PC-9 (cell line): ENCODE measurements at regions not wholly inside any gene's neighbourhood (a gene's known extent, or its start where the extent isn't known, plus 50 kb on each side); places are given as distances from the start of the nearest gene placed in this dataset.

Source experiments
- BruUV-seq: library from RNA; stranded (reverse); fragments of 400-500 nt; replicated peaks from 2 replicates; lab custom pipeline; 2021; lab: Mats Ljungman, UMichigan
- CTCF ChIA-PET: fragments of 300-600 bp; sonication (Branson Sonifier 250); formaldehyde crosslinking; loops from one replicate; lab custom pipeline; 2022; ENCODE audit warnings: antibody characterized with exemption; lab: Charles Lee
- POLR2A ChIA-PET: fragments of 300-600 bp; sonication (Branson Sonifier 250); formaldehyde crosslinking; loops from one replicate; lab custom pipeline; 2022; ENCODE audit warnings: antibody characterized with exemption; ENCODE audit not compliant: unreplicated experiment; lab: Charles Lee
- DNase-seq, 2 experiments: peaks; one replicate each; pipeline versions ENCODE4 v3.0.0 to v3.0.0-alpha.2; 2015 to 2022; ENCODE audit warnings: mixed read lengths in 1 of 2
- H2AFZ ChIP-seq: fragments of 200-600 bp; sonication (generic); 2 replicates; pipeline ENCODE4 v1.8.1; 2017; ENCODE audit warnings: antibody characterized with exemption
- H3F3A ChIP-seq: fragments of 200-600 bp; sonication (generic); 2 replicates; pipeline ENCODE4 v1.8.1; 2017; ENCODE audit warnings: antibody characterized with exemption, mild to moderate bottlenecking, low read depth; ENCODE audit not compliant: insufficient read depth
- H3K27ac ChIP-seq: fragments of 200-600 bp; sonication (generic); 2 replicates; pipeline ENCODE4 v1.6.1; 2016; ENCODE audit warnings: mixed run types
- H3K27me3 ChIP-seq: fragments of 200-600 bp; sonication (generic); 2 replicates; pipeline ENCODE4 v1.6.1; 2016; ENCODE audit warnings: low read depth, mixed run types; ENCODE audit not compliant: insufficient read depth
- H3K36me3 ChIP-seq: fragments of 200-600 bp; sonication (generic); 2 replicates; pipeline ENCODE4 v1.6.1; 2016; ENCODE audit warnings: low read depth, mixed run types
- H3K4me1 ChIP-seq: fragments of 200-600 bp; sonication (generic); replicated peaks from 2 replicates; pipeline ENCODE4 v1.6.1; 2016; ENCODE audit warnings: mixed run types; ENCODE audit not compliant: insufficient read depth
- H3K4me2 ChIP-seq: fragments of 200-600 bp; sonication (generic); 2 replicates; pipeline ENCODE4 v1.6.1; 2017; ENCODE audit warnings: mixed run types
- H3K4me3 ChIP-seq: fragments of 200-600 bp; sonication (generic); 2 replicates; pipeline ENCODE4 v1.6.1; 2016; ENCODE audit warnings: mixed run types
- H3K79me2 ChIP-seq: fragments of 200-600 bp; sonication (generic); 2 replicates; pipeline ENCODE4 v1.6.1; 2017; ENCODE audit warnings: low read depth, mixed run types
- H3K9me2 ChIP-seq: fragments of 200-600 bp; sonication (generic); 2 replicates; pipeline ENCODE4 v1.8.1; 2017; ENCODE audit warnings: mild to moderate bottlenecking; ENCODE audit not compliant: insufficient read depth
- H3K9me3 ChIP-seq: fragments of 200-600 bp; sonication (generic); 2 replicates; pipeline ENCODE4 v1.8.1; 2016; ENCODE audit warnings: low read depth; ENCODE audit not compliant: insufficient read depth
- H4K20me1 ChIP-seq: fragments of 200-600 bp; sonication (generic); 2 replicates; pipeline ENCODE4 v1.8.1; 2017; ENCODE audit not compliant: insufficient read depth
- CTCF ChIP-seq: fragments of 200-600 bp; sonication (generic); conservative IDR thresholded peaks from 2 replicates; pipeline ENCODE4 v1.6.1; 2017; ENCODE audit warnings: mixed run types, antibody characterized with exemption, mild to moderate bottlenecking, moderate library complexity
- EZH2 ChIP-seq: fragments of 200-600 bp; sonication (generic); IDR thresholded peaks from 2 replicates; pipeline ENCODE4 v1.8.0; 2017; ENCODE audit warnings: antibody characterized with exemption, low read depth
- intact Hi-C: fragments of 100-400 bp; cut with micrococcal nuclease; formaldehyde crosslinking; loops from one replicate; pipeline ENCODE4 v1.10.0; 2022; ENCODE audit not compliant: unreplicated experiment

GRCh38 chr10:128963211-128964099 lies 503.6 kb upstream of the MGMT start:
- H3K9me2 ChIP-seq, result no peaks in the 10 kb centered on the region
- intact Hi-C loops, result no loop called here
- no peaks in the 10 kb centered on the region for H3K36me3 ChIP-seq
- H3K27me3 ChIP-seq, result peaks cover 39% of the 10 kb centered on the region
- no TSS peak for BruUV-seq
- H2AFZ ChIP-seq, result no peak overlapping the region
- H3K4me1 ChIP-seq, result no peaks in the 10 kb centered on the region
- H3F3A ChIP-seq, result no peaks in the 10 kb centered on the region
- CTCF ChIA-PET, result no interaction called here
- DNase-seq, result no peak
- POLR2A ChIA-PET, result no interaction called here
- no peaks in the 10 kb centered on the region for H3K79me2 ChIP-seq
- no peak overlapping the region for H3K4me2 ChIP-seq
- H3K9me3 ChIP-seq, result no peaks in the 10 kb centered on the region
- no peak overlapping the region for H3K4me3 ChIP-seq
- TF ChIP-seq CTCF (no peak), EZH2 (no peak)
- H4K20me1 ChIP-seq, result no peaks in the 10 kb centered on the region
- no peak overlapping the region for H3K27ac ChIP-seq

GRCh38 chr10:128964100-128964403 lies 503.0 kb upstream of the MGMT start:
- Histone ChIP-seq H3K4me1 (no peaks in the 10 kb centered on the region), H4K20me1 (no peaks in the 10 kb centered on the region), H3K4me3 (no peak overlapping the region), H3K27me3 (peaks cover 41% of the 10 kb centered on the region), H3F3A (no peaks in the 10 kb centered on the region), H3K4me2 (no peak overlapping the region), H3K9me3 (no peaks in the 10 kb centered on the region), H2AFZ (no peak overlapping the region), H3K9me2 (no peaks in the 10 kb centered on the region), H3K79me2 (no peaks in the 10 kb centered on the region), H3K27ac (no peak overlapping the region), H3K36me3 (no peaks in the 10 kb centered on the region)
- POLR2A ChIA-PET, result no interaction called here
- TF ChIP-seq EZH2 (no peak), CTCF (no peak)
- BruUV-seq, result no TSS peak
- CTCF ChIA-PET, result no interaction called here
- intact Hi-C loops, result no loop called here
- DNase-seq, result no peak

- BruUV-seq, result no TSS peak
- no peaks in the 10 kb centered on the region for H3K9me3 ChIP-seq
- no peaks in the 10 kb centered on the region for H3F3A ChIP-seq
- intact Hi-C loops, result no loop called here
- CTCF ChIA-PET, result no interaction called here
- no peaks in the 10 kb centered on the region for H3K36me3 ChIP-seq
- no peaks in the 10 kb centered on the region for H4K20me1 ChIP-seq
- H3K4me2 ChIP-seq, result no peak overlapping the region
- no peaks in the 10 kb centered on the region for H3K79me2 ChIP-seq
- H3K4me3 ChIP-seq, result no peak overlapping the region
- no peak for DNase-seq
- POLR2A ChIA-PET, result no interaction called here
- no peak for TF ChIP-seq EZH2
- TF ChIP-seq CTCF, result no peak
- no peaks in the 10 kb centered on the region for H3K9me2 ChIP-seq
- no peaks in the 10 kb centered on the region for H3K4me1 ChIP-seq
- H2AFZ ChIP-seq, result no peak overlapping the region
- H3K27me3 ChIP-seq, result peaks cover 12% of the 10 kb centered on the region
- no peak overlapping the region for H3K27ac ChIP-seq
Measured at GRCh38 chr10:128967980-128968756, 498.9 kb upstream of the MGMT start.
